Stimulated activated CD4-positive, alpha-beta T cell treated with anti-CD3 and anti-CD28 coated beads, Interleukin-15, amount 100 ng/mL, for 24 hours (primary cell): ENCODE measurements at regions not wholly inside any gene's neighbourhood (a gene's known extent, or its start where the extent isn't known, plus 50 kb on each side); places are given as distances from the start of the nearest gene placed in this dataset.

ENCODE experiments used
- DNase-seq: peaks from one replicate; pipeline ENCODE4 v3.0.0-alpha.2; 2020

- DNase-seq, result no peak
Observed at GRCh38 chr1:218953386-218953785, 220.3 kb upstream of the LYPLAL1 start.

- DNase-seq, result no peak
Observed at GRCh38 chr1:218957971-218958370, 215.7 kb upstream of the LYPLAL1 start.

- no peak for DNase-seq
Observed at GRCh38 chr1:218959784-218960183, 213.9 kb upstream of the LYPLAL1 start.

GRCh38 chr1:218964471-218965185 is 209.1 kb upstream of the LYPLAL1 start:
- no peak for DNase-seq

GRCh38 chr1:218965821-218966220 is 207.9 kb upstream of the LYPLAL1 start:
- DNase-seq, result no peak

- no peak for DNase-seq
Observed at GRCh38 chr1:218967254-218967653, 206.4 kb upstream of the LYPLAL1 start.

- no peak for DNase-seq
Observed at GRCh38 chr1:218967836-218968235, 205.8 kb upstream of the LYPLAL1 start.

GRCh38 chr1:218969006-218969405 is 204.7 kb upstream of the LYPLAL1 start:
- no peak for DNase-seq

GRCh38 chr1:218970397-218970990 is 203.2 kb upstream of the LYPLAL1 start:
- no peak for DNase-seq

GRCh38 chr1:218971156-218971555 is 202.5 kb upstream of the LYPLAL1 start:
- DNase-seq, result no peak

- DNase-seq, result no peak
Observed at GRCh38 chr1:218980881-218981280, 192.8 kb upstream of the LYPLAL1 start.

- DNase-seq, result no peak
Observed at GRCh38 chr1:218982482-218982881, 191.2 kb upstream of the LYPLAL1 start.

- DNase-seq, result no peak
Observed at GRCh38 chr1:218983433-218983832, 190.2 kb upstream of the LYPLAL1 start.

GRCh38 chr1:218983848-218984247 is 189.8 kb upstream of the LYPLAL1 start:
- DNase-seq, result no peak

- no peak for DNase-seq
Observed at GRCh38 chr1:218985424-218985984, 188.2 kb upstream of the LYPLAL1 start.

GRCh38 chr1:218986816-218987215 is 186.9 kb upstream of the LYPLAL1 start:
- DNase-seq, result no peak

GRCh38 chr1:218990019-218990418 is 183.7 kb upstream of the LYPLAL1 start:
- DNase-seq, result no peak

- no peak for DNase-seq
Observed at GRCh38 chr1:218991089-218991488, 182.6 kb upstream of the LYPLAL1 start.

GRCh38 chr1:218994615-218995014 is 179.1 kb upstream of the LYPLAL1 start:
- no peak for DNase-seq

- DNase-seq, result no peak
Observed at GRCh38 chr1:218995091-218995665, 178.5 kb upstream of the LYPLAL1 start.

GRCh38 chr1:218996362-218996761 is 177.3 kb upstream of the LYPLAL1 start:
- DNase-seq, result no peak

GRCh38 chr1:219000005-219000404 is 173.7 kb upstream of the LYPLAL1 start:
- DNase-seq, result no peak

GRCh38 chr1:219000631-219001030 is 173.0 kb upstream of the LYPLAL1 start:
- no peak for DNase-seq

GRCh38 chr1:219010720-219011119 is 163.0 kb upstream of the LYPLAL1 start:
- DNase-seq, result no peak
